ENCODE measurements at regions not wholly inside any gene's neighbourhood (a gene's known extent, or its start where the extent isn't known, plus 50 kb on each side); places are given as distances from the start of the nearest gene placed in this dataset.

DNA sequence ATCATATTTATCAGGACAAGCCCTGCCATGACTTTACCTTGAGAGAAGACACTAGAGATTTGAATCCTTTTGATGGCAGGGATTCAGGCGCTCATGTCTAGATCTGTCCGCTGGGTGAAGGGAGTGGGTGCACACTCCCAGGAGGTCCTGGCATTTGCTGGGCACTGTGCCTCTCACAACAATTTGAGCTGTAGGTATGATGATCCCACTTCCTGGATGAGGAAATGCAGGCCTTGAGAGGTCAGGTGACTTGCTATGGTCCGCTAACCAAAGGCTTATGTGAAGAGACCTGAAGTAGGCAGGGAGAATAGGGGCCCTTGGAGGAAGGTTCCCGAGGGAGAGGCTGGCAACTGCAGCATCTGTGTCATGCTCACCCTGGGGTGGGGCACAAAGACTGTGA is 206.1 kb downstream of the HAUS1 start:
- TF ChIP-seq, protein P1, sequence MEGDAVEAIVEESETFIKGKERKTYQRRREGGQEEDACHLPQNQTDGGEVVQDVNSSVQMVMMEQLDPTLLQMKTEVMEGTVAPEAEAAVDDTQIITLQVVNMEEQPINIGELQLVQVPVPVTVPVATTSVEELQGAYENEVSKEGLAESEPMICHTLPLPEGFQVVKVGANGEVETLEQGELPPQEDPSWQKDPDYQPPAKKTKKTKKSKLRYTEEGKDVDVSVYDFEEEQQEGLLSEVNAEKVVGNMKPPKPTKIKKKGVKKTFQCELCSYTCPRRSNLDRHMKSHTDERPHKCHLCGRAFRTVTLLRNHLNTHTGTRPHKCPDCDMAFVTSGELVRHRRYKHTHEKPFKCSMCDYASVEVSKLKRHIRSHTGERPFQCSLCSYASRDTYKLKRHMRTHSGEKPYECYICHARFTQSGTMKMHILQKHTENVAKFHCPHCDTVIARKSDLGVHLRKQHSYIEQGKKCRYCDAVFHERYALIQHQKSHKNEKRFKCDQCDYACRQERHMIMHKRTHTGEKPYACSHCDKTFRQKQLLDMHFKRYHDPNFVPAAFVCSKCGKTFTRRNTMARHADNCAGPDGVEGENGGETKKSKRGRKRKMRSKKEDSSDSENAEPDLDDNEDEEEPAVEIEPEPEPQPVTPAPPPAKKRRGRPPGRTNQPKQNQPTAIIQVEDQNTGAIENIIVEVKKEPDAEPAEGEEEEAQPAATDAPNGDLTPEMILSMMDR (IDR thresholded peaks at IDR 0.05 in 2 of 3, conservative IDR thresholded peaks at IDR 0.05 in 1 of 3; ENCODE audit: borderline replicate concordance in 1 of 3, insufficient read depth in 1 of 3, low read depth in 2 of 3, low read length in 2 of 3), result no peak
- no peak for TF ChIP-seq YY1 (IDR thresholded peaks at IDR 0.05; ENCODE audit: extremely low read depth, insufficient replicate concordance, low read depth, low read length)
- TF ChIP-seq, protein P2, sequence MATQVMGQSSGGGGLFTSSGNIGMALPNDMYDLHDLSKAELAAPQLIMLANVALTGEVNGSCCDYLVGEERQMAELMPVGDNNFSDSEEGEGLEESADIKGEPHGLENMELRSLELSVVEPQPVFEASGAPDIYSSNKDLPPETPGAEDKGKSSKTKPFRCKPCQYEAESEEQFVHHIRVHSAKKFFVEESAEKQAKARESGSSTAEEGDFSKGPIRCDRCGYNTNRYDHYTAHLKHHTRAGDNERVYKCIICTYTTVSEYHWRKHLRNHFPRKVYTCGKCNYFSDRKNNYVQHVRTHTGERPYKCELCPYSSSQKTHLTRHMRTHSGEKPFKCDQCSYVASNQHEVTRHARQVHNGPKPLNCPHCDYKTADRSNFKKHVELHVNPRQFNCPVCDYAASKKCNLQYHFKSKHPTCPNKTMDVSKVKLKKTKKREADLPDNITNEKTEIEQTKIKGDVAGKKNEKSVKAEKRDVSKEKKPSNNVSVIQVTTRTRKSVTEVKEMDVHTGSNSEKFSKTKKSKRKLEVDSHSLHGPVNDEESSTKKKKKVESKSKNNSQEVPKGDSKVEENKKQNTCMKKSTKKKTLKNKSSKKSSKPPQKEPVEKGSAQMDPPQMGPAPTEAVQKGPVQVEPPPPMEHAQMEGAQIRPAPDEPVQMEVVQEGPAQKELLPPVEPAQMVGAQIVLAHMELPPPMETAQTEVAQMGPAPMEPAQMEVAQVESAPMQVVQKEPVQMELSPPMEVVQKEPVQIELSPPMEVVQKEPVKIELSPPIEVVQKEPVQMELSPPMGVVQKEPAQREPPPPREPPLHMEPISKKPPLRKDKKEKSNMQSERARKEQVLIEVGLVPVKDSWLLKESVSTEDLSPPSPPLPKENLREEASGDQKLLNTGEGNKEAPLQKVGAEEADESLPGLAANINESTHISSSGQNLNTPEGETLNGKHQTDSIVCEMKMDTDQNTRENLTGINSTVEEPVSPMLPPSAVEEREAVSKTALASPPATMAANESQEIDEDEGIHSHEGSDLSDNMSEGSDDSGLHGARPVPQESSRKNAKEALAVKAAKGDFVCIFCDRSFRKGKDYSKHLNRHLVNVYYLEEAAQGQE (IDR thresholded peaks at IDR 0.05; ENCODE audit: low read depth), result no peak
- TF ChIP-seq POLR2A (IDR thresholded peaks at IDR 0.05; ENCODE audit: borderline replicate concordance, extremely low read depth, insufficient read depth, insufficient read length), result no peak
- no peak for TF ChIP-seq EZH2 (IDR thresholded peaks at IDR 0.05)
- no peak for TF ChIP-seq EZH2phosphoT487 (IDR thresholded peaks at IDR 0.05; ENCODE audit: borderline replicate concordance)
- no peak for TF ChIP-seq ELF1 (IDR thresholded peaks at IDR 0.05; ENCODE audit: borderline replicate concordance, low read depth)
- TF ChIP-seq, protein P3, sequence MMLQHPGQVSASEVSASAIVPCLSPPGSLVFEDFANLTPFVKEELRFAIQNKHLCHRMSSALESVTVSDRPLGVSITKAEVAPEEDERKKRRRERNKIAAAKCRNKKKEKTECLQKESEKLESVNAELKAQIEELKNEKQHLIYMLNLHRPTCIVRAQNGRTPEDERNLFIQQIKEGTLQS (IDR thresholded peaks at IDR 0.05), result no peak
- TF ChIP-seq SP1 (IDR thresholded peaks at IDR 0.05; ENCODE audit: low read depth), result no peak
- TF ChIP-seq, protein P4, sequence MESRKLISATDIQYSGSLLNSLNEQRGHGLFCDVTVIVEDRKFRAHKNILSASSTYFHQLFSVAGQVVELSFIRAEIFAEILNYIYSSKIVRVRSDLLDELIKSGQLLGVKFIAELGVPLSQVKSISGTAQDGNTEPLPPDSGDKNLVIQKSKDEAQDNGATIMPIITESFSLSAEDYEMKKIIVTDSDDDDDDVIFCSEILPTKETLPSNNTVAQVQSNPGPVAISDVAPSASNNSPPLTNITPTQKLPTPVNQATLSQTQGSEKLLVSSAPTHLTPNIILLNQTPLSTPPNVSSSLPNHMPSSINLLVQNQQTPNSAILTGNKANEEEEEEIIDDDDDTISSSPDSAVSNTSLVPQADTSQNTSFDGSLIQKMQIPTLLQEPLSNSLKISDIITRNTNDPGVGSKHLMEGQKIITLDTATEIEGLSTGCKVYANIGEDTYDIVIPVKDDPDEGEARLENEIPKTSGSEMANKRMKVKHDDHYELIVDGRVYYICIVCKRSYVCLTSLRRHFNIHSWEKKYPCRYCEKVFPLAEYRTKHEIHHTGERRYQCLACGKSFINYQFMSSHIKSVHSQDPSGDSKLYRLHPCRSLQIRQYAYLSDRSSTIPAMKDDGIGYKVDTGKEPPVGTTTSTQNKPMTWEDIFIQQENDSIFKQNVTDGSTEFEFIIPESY (IDR thresholded peaks at IDR 0.05; ENCODE audit: extremely low read depth, insufficient replicate concordance, low read length), result no peak

All from HCT116 (cell line).